HG03108 (cell line): ENCODE measurements at regions not wholly inside any gene's neighbourhood (a gene's known extent, or its start where the extent isn't known, plus 50 kb on each side); places are given as distances from the start of the nearest gene placed in this dataset.
"Not testable (repeated sequence)": the region's sequence is repeated elsewhere in the genome, so short reads cannot be mapped to it uniquely, and the experiment has no call there.

Source experiments
- ATAC-seq: cut with Tn5 transposase; IDR thresholded peaks from one replicate; pipeline ENCODE4 v1.9.1; 2021; ENCODE audit warnings: moderate library complexity; ENCODE audit not compliant: unreplicated experiment

DNA sequence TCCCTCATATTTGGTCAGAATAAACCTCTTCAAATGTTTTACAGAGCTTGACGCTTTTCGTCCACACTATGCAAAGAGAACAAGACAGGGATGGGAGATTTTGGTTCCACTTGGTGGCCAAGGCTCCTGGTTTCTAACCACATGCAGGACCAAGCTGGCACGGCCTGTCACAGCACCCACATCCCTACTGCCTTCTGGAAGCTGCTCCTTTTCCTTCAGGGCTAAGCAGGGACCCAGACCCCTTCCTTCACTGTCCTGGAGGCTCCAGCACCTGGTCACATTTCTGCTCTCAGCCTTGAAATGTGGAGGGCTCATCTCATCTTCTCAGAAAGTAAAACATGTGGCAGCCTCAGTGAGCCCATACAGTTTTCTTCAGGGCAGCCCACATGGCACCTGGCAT is 50.4 kb upstream of the ARHGEF7 start:
- no peak for ATAC-seq

DNA sequence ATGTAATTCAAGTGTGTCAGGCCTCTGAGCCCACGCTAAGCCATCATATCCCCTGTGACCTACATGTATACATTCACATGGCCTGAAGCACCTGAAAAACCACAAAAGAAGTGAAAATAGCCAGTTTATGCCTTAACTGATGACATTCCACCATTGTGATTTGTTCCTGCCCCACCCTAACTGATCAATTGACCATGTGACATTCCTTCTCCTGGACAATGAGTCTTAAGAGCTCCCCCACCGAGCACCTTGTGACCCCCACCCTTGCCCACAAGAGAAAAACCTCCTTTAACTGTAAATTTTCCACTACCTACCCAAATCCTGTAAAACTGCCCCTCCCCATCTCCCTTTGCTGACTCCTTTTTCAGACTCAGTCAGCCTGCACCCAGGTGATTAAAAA is 52.1 kb upstream of the ARHGEF7 start:
- no peak for ATAC-seq

DNA sequence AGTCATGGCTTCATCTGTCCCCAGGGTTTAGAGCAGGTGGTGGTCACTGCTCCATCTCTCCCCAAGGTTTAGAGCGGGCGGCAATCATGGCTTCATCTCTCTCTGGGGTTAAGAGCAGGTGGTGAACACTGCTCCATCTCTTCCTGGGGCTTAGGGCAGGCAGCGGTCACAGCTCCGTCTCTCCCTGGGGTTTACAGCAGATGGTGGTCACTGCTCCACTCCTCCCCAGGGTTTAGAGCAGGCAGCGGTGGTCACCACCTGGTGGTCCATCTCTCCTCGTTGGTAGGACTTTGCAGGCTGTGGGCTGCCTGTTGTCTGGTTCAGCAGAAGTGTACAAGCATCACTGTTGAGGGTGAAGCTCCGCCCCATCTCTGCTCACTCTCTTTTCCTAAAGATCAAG is 52.8 kb upstream of the ARHGEF7 start:
- no peak for ATAC-seq

DNA sequence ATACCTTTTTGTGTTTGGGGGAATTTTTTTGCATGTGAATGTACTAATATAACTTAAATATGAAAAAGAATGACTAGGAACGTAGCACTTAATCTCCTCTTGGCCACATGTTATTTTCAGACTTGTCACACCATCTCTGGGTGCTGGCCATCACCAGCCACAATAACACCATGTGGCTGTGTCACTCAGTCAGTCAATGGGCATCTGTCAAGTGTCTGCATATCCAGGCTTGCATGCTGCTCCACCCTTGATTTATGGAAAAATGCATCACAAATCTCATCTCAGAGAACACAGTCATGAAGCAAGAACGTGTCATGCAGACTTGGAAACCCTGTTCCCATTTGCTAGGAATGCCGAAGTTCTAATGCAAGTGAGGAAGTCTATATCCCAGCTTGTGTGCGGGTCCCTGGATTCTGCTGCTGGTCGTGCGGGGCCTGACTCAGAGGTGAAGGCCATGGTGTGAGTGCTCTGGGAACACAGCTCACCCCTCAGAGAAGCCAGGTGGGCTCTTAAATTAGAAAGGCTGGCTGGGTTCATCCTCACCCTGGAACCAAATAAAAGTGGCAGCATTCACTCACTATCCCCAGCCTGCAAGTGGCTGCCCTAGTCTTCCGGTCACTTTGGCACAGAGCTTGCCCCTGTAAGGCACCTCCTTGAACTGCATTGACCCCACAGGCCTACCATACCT is 53.6 kb upstream of the ARHGEF7 start:
- no peak for ATAC-seq

DNA sequence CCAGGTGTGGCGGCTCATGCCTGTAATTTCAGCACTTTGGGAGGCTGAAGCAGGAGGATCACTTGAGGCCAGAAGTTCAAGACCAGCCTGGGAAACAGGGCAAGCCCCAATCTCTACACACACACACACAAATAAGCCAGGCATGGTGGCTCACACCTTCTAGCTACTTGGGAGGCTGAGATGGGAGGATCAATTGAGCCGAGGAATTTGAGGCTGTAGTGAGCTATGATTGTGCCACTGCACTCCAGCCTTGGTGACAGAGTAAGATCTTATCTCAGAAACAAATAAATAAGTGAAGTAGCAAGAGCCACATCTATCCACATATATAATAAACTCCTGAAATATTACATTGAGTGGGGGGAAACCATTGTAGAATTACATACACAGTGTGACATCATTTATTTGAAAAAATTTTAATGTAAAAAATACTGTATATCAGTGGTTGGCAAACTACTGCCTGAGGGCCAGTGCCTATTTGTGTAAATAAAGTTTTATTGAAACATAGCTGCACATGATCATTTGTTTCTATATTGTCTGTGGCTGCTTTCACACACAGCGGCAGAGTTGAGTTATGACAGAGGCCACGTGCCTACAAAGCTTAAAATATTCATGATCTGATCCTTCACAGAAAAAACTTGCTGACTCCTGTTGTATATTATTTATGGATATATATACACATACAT is 54.7 kb upstream of the ARHGEF7 start:
- no peak for ATAC-seq

DNA sequence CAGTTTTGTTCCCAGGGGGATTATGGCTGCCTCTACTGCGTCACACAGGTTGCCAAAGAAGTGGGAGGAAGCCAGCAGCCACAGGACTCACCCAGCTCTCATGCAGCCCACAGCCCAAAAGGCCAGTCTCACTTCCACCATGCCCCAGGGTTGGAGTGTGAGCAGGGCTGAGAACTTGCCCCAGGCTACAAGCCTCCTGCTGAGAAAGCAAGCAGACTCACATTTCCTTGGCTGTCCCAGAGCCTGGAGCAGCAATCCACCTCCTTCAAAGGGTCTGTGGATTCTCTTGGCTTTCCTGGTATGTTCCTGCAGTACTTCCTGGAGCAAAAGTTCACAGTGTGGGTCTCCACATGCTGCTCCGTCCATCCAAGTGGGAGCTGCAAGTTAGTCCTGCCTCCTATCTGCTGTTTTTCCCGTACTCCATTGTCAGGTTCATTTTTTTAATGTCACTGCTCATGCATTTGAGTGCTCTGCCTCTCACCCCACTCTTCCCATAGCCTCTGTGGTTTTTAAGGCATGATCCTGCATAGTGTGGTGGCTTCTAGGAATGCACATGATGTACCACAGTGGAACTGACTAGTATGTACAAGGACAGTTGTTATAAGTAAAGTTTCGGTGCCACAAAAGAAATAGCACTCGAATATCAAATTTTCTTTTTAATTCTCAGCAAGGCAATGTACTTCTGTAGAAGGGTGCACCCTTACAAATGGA is 56.2 kb upstream of the ARHGEF7 start:
- no peak for ATAC-seq

DNA sequence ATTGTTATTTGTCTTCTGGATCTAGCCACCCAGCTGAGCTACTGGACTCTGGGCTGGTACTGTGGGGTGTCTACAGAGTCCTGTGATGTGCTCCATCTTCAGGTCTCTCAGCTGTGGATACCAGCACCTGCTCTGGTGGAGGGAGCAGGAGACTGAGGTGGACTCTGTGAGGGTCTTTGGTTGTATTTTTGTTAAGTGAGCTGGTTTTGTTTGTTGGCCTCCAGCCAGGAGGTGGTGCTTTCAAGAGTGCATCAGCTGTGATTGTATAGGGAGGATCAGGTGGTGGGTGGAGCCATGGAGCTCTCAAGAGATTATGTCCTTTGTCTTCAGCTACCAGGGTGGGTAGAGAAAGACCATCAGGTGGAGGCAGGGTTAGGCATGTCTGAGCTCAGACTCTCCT is 56.8 kb upstream of the ARHGEF7 start:
- ATAC-seq, result not testable (repeated sequence)

DNA sequence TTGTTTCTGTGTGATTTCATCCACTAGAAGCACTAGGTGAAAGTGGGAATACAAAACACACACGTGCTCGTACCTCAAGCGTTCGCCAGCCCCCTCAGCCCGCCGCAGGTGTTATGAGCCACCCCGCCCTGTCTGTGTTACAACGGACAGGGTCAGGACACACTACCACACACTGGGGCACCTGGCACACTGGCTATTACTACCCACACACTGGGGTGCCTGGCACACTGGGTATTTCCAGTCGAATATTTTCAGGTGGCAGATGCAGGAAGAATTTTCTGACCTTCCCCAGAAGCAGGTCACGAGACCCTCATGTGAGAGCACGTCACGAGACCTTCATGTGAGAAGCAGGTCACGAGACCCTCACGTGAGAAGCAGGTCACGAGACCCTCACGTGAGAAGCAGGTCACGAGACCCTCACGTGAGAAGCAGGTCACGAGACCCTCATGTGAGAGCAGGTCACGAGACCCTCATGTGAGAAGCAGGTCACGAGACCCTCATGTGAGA is 63.3 kb upstream of the ARHGEF7 start:
- not testable (repeated sequence) for ATAC-seq

DNA sequence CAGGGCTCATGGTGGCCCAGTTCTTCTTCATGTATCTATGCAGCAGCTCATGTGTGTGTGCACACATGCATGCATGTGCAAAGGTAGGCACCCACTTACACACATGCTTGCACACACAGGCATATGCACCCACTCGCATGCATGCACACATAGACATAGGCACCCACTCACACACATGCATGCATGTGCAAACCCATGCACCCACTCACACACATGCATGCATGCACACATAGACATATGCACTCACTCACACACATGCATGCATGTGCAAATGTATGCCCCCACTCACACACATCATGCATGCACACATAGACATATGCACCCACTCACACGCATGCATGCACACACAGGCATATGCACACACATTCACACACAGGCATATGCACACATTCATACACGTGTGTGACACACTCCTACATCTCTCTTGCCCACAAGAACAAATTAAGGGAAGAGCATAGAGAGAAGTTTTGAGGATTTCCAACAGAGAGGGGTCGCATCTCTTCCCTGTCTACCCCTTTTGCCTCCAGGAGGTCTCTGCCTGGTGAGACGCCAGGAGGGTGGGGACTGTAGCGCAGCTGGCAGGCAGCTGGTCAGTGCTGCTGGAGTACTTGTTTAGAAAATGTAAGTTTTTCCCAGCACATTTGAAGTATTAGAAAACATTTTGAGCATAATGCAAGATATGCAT is 63.9 kb upstream of the ARHGEF7 start:
- ATAC-seq, result no peak

DNA sequence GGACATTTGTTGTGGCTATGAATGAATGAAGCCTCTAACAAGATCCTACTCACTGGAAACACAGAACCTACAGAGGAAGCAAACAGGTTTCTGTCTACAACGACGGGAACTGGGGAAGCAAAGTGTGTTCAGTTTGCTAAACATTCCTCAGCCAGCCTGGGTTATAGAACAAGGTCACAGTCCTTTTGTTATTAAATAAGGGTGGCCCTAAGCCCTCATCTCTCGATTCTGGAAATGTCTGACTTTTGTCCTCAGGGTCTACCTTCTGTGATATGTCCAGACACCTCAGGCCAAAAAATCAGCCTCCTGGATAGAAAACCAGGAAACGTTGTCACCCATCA is 64.6 kb upstream of the ARHGEF7 start:
- ATAC-seq, result no peak

DNA sequence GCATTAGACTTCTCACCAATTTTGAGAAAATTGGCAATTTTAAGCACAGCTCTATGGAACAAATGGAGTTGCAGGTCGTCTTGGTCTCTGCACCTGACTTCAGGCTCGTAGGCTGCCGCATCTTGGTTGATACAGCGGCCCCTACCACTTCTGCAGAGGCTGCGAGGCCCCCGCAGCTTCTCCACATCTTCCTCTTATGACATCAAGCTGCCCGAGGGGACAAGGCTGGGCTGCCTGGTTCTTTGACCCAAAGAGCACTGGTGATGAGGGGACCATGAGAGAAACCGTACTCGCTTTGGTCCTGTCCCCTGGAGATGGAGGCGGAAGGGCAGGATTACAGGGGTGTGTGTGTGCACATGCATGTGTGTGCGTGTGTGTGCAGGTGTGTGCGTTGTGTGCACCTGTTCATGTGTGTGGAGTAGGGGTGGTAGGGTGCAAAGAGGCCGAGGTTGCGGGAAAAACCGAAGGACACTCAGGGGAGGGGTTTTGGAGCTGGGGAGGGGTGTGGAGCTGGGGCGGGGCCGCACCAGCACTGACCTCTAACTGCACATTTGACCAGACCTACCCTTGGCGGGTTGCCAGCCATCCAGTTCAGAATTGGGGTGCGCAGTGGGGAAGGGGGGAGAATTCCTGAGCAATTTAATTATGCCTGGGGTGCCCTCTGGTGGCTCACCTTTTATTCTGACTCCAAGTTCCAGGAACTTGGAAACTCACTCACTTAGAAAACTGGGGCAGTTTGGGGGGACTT is 65.1 kb upstream of the ARHGEF7 start:
- no peak for ATAC-seq

DNA sequence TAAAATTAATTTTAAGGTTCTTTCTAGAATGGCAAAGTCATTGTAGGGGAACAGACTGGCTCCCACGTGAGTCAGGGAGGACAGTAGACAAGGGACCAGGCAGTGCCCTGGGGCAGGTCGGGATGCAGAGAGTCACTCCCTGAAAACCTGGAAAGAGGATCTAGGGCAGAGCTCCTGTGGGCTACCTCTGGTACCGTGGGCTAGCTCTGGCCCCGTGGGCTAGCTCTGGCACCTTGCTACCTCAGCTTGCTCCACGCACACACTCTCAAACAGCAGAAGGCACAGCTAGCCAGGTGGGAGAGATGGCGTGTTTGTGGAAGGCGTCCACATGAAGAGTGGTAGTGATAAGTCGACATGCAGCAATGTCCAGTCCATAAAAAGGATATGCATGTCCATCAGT is 66.7 kb upstream of the ARHGEF7 start:
- ATAC-seq, result no peak

DNA sequence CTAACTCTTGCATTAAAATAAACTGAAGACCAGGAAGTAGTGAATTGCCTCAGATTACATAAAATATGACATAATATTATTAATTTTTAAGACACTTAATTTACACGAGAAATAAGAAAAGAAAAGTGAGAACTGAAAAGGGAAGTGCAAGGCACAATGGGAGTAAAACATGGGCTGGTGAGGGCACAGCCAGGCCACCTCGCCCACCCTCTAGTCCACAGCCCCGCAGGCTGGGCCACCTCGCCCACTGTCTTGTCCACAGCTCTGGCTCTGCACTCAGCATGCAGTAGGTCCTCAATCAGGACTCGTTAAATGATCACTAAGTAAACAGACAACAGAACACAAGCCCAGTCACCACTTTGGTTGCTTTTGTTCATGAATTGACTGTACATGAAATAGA is 67.8 kb upstream of the ARHGEF7 start:
- no peak for ATAC-seq

DNA sequence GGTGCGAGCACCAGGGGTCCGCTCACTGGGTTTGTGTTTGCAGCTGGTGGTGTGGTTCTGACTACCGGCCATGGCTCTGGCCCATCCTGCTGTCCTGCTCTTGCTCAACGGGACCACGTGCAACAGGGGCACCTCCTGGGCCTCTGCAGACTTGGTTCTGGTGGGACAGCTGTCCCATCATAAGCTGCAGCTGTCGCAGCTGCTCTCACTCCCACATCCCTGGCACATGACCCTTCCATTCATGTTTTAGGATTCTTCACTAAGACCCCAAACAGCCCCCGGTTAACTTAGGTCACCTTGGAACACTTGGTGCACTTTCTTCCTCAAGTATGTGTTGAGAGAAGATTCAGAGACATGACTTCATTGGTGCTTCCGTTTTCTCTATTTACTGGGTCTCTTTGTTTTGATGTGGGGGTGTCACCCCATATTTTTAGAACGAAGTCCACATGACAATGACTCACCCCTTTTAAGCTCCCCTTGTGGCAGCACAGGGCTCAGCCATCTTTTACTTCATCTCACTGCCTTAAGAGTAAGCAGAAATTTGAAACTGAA is 68.4 kb upstream of the ARHGEF7 start:
- ATAC-seq, result peak; percentile 57

DNA sequence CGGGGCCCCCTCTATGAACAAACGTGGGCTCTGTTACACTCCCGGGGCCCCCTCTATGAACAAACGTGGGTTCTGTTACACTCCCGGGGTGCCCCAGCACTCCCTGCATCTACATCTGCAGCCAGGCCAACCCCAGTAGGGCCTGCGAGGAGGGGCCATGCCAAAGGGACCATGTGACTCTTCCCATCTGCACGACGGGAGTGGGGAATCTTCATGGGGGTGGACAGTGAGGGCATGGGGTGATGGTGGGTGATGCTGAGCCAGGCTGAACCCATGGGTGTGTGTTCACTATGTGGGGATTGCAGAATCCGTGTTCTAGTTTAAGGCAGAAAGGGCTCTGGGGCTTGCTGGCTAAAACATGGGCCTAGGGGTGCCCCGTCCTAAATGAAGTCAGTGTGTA is 69.9 kb upstream of the ARHGEF7 start:
- no peak for ATAC-seq

DNA sequence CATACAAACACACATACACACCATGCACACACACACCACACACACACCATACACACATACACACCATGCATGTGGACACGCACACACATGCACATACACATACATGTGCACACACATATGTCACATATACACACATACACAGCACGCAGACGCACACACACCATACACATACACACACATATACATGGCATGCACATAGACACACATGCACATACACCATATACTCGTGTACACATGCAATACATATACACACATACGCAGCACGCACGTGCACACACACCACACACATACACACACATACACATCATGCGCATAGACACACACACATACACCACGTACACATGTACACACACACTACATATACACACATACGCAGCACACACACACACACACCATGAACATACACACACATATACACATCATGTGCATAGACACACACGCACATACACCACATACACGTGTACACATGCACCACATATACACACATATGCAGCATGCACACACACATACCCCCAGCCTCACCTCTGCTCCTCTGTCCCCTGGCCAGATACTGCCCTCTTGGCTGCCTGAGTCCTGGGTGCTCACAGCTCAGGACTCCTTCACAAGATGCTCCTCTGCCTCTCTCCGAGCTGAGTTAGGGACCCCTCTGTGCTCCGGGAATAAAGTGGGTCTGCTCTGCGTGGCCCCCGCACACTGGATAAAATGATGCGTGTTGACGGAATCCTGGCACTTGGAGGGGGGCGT is 70.9 kb upstream of the ARHGEF7 start:
- no peak for ATAC-seq

DNA sequence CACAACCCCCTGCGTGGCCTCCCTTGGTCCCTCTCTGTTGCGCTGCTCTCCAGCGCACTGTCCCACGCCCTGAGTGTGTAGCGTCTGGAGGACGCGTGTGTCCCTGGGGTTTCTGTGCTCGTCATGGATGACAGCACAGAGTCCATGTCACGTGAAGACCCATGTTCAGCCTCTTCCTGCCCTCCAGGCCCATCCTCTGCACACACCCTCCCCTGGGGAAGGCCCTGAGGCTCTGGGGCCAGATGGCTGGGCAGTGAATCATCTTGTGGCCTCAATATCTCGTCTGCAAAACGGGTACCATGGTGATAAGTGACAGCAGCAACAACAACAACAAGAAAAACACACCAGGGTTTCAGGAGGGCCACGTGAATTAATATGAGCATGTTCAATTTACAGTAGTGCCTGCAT is 71.5 kb upstream of the ARHGEF7 start:
- ATAC-seq, result no peak

DNA sequence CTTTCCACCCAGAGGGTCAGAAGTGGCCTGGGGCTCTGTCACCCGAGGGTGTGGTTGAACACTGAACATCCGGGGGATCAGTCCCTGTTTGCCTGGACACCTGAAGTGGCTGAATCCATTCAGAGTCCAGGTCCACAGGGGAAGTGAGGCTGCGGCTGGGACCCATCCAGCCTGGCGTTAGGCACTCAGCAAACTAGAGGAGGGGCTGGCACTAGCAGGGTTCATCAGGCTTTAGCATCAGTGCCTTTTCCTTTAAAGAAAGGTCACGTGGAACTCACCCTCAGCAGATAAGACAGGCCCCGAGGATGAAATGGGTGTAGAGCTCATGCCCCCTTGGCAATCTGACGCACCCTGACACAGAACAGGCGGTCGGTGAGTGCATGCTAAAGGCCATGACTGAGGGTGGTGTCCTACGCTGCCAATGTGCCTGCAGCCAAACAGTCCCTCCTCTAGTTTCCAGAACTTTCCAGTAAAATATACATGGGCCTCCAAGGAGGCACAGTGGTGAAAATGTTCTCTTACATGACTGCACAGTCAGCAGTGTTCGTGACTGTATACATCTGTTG is 72.4 kb upstream of the ARHGEF7 start:
- no peak for ATAC-seq

DNA sequence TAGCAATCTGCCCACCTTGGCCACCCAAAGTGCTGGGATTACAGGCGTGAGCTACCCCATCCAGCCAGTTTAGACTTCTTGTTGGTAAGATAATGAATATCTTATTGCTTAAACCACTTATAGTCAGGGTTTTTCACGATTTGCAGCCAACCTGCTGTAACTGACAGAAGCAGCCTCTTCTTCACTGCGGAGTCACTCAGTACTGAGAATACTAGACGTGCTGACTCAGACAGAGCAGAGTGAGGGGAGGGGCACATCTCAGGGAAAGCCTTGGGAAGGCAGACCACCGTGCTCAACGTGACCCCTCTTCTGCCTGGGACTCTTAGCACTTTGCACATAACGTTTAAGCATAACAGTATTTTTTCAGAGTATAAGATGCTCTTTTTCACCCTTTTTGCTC is 74.3 kb upstream of the ARHGEF7 start:
- ATAC-seq, result no peak

DNA sequence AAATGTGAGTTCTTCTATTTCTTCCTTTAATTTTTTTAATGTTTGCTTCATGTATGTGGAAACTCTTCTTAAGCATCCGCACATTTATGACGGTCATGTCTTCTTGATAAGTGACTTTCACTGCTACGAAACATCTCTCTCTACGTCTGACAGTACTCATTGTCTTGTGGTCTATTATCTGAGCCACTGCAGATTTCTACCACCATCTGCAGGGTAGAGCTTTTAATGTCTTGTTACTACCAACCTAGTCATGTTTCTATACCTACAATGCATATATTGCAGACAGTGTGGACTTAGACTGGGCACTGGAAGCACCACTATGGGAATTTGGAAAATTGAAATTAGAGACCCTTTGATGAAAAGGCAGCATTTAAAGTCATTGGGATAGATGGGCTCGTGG is 75.4 kb upstream of the ARHGEF7 start:
- ATAC-seq, result no peak
